ENCODE measurements at regions not wholly inside any gene's neighbourhood (a gene's known extent, or its start where the extent isn't known, plus 50 kb on each side); places are given as distances from the start of the nearest gene placed in this dataset.
"Not testable (repeated sequence)": the region's sequence is repeated elsewhere in the genome, so short reads cannot be mapped to it uniquely, and the experiment has no call there.

DNA sequence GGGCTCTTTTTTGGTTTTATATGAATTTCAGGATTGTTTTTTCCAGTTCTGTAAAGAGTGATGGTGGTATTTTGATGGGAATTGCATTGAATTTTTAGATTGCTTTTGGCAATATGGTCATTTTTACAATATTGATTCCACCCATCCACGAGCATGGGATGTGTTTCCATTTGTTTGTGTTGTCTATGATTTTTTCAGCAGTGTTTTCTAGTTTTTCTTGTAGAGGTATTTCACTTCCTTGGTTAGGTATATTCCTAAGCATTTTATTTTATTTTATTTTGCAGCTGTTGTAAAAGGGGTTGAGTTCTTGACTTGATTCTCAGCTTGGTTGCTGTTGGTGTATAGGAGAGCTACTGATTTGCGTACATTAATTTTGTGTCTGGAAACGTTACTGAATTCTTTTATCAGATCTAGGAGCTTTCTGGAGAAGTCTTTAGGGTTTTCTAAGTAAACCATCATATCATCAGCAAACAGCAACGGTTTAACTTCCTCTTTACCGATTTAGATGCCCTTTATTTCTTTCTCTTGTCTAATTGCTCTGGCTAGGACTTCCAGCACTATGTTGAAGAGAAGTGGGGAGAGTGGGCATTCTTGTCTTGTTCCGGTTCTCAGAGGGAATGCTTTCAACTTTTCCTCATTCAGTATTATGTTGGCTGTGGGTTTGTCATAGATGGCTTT is 69.4 kb upstream of the GNG12 start:
- TF ChIP-seq, protein P1, sequence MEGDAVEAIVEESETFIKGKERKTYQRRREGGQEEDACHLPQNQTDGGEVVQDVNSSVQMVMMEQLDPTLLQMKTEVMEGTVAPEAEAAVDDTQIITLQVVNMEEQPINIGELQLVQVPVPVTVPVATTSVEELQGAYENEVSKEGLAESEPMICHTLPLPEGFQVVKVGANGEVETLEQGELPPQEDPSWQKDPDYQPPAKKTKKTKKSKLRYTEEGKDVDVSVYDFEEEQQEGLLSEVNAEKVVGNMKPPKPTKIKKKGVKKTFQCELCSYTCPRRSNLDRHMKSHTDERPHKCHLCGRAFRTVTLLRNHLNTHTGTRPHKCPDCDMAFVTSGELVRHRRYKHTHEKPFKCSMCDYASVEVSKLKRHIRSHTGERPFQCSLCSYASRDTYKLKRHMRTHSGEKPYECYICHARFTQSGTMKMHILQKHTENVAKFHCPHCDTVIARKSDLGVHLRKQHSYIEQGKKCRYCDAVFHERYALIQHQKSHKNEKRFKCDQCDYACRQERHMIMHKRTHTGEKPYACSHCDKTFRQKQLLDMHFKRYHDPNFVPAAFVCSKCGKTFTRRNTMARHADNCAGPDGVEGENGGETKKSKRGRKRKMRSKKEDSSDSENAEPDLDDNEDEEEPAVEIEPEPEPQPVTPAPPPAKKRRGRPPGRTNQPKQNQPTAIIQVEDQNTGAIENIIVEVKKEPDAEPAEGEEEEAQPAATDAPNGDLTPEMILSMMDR (IDR thresholded peaks at IDR 0.05), result not testable (repeated sequence)
- TF ChIP-seq, protein P2, sequence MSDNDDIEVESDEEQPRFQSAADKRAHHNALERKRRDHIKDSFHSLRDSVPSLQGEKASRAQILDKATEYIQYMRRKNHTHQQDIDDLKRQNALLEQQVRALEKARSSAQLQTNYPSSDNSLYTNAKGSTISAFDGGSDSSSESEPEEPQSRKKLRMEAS (CRISPR knock-in tag; IDR thresholded peaks at IDR 0.05), result not testable (repeated sequence)
- TF ChIP-seq, protein P3, sequence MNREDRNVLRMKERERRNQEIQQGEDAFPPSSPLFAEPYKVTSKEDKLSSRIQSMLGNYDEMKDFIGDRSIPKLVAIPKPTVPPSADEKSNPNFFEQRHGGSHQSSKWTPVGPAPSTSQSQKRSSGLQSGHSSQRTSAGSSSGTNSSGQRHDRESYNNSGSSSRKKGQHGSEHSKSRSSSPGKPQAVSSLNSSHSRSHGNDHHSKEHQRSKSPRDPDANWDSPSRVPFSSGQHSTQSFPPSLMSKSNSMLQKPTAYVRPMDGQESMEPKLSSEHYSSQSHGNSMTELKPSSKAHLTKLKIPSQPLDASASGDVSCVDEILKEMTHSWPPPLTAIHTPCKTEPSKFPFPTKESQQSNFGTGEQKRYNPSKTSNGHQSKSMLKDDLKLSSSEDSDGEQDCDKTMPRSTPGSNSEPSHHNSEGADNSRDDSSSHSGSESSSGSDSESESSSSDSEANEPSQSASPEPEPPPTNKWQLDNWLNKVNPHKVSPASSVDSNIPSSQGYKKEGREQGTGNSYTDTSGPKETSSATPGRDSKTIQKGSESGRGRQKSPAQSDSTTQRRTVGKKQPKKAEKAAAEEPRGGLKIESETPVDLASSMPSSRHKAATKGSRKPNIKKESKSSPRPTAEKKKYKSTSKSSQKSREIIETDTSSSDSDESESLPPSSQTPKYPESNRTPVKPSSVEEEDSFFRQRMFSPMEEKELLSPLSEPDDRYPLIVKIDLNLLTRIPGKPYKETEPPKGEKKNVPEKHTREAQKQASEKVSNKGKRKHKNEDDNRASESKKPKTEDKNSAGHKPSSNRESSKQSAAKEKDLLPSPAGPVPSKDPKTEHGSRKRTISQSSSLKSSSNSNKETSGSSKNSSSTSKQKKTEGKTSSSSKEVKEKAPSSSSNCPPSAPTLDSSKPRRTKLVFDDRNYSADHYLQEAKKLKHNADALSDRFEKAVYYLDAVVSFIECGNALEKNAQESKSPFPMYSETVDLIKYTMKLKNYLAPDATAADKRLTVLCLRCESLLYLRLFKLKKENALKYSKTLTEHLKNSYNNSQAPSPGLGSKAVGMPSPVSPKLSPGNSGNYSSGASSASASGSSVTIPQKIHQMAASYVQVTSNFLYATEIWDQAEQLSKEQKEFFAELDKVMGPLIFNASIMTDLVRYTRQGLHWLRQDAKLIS (CRISPR knock-in tag; IDR thresholded peaks at IDR 0.05; ENCODE audit: borderline replicate concordance), result not testable (repeated sequence)
- TF ChIP-seq SMAD3 (CRISPR knock-in tag; IDR thresholded peaks at IDR 0.05; ENCODE audit: borderline replicate concordance); ZBTB21 (CRISPR knock-in tag; IDR thresholded peaks at IDR 0.05; ENCODE audit: borderline replicate concordance); TEAD4 (CRISPR knock-in tag; IDR thresholded peaks at IDR 0.05); CBFB (CRISPR knock-in tag; IDR thresholded peaks at IDR 0.05; ENCODE audit: low read depth); FOXK1 (CRISPR knock-in tag; IDR thresholded peaks at IDR 0.05); NR2C2 (CRISPR knock-in tag; IDR thresholded peaks at IDR 0.05); SMAD4 (CRISPR knock-in tag; IDR thresholded peaks at IDR 0.05): not testable (repeated sequence)
- TF ChIP-seq, protein P4, sequence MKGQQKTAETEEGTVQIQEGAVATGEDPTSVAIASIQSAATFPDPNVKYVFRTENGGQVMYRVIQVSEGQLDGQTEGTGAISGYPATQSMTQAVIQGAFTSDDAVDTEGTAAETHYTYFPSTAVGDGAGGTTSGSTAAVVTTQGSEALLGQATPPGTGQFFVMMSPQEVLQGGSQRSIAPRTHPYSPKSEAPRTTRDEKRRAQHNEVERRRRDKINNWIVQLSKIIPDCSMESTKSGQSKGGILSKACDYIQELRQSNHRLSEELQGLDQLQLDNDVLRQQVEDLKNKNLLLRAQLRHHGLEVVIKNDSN (CRISPR knock-in tag; IDR thresholded peaks at IDR 0.05), result not testable (repeated sequence)
- TF ChIP-seq, protein P5, sequence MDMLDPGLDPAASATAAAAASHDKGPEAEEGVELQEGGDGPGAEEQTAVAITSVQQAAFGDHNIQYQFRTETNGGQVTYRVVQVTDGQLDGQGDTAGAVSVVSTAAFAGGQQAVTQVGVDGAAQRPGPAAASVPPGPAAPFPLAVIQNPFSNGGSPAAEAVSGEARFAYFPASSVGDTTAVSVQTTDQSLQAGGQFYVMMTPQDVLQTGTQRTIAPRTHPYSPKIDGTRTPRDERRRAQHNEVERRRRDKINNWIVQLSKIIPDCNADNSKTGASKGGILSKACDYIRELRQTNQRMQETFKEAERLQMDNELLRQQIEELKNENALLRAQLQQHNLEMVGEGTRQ (CRISPR knock-in tag; IDR thresholded peaks at IDR 0.05), result not testable (repeated sequence)
- TF ChIP-seq, protein P6, sequence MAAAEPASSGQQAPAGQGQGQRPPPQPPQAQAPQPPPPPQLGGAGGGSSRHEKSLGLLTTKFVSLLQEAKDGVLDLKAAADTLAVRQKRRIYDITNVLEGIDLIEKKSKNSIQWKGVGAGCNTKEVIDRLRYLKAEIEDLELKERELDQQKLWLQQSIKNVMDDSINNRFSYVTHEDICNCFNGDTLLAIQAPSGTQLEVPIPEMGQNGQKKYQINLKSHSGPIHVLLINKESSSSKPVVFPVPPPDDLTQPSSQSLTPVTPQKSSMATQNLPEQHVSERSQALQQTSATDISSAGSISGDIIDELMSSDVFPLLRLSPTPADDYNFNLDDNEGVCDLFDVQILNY (CRISPR knock-in tag; IDR thresholded peaks at IDR 0.05), result not testable (repeated sequence)
- TF ChIP-seq, protein P7, sequence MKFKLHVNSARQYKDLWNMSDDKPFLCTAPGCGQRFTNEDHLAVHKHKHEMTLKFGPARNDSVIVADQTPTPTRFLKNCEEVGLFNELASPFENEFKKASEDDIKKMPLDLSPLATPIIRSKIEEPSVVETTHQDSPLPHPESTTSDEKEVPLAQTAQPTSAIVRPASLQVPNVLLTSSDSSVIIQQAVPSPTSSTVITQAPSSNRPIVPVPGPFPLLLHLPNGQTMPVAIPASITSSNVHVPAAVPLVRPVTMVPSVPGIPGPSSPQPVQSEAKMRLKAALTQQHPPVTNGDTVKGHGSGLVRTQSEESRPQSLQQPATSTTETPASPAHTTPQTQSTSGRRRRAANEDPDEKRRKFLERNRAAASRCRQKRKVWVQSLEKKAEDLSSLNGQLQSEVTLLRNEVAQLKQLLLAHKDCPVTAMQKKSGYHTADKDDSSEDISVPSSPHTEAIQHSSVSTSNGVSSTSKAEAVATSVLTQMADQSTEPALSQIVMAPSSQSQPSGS (CRISPR knock-in tag; IDR thresholded peaks at IDR 0.05; ENCODE audit: borderline replicate concordance, low read depth), result not testable (repeated sequence)

All from WTC11 (cell line).